ENCODE measurements at regions not wholly inside any gene's neighbourhood (a gene's known extent, or its start where the extent isn't known, plus 50 kb on each side); places are given as distances from the start of the nearest gene placed in this dataset.

DNA sequence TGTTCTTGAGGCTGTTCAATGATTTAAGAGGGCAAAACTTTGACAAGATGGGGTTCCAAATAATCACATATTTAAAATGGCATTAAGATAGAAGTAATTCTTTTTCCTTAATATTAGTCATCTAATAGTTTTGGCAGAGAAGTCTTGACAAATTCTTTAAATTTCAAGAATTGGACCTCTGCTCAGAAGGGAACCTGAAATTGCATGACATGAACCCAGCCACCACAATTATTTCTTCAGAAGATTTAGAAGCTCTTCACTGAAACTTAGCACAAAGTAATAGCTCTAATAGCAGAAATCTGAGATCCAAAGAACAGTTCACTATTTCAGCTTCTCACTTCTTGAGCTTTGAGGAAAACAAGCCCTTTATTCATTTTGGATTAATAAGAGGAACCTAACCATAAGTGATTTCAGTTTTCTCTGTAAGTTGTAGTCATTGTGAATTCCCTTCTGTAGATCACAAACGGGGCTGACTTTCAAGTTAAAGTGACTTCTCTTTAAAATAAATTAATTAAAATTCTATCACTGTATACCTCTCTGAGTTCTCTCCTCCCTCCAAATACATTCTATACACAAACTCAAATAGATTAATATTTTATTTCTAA is 100.6 kb upstream of the ITGA4 start:
- intact Hi-C loops (cut with DNase I): no loop called here
- H3K27me3 ChIP-seq (ENCODE audit: control insufficient read depth in 1 of 2, insufficient read depth in 2 of 2, low read length in 1 of 2): no peaks in the 10 kb centered on the region
- WGBS, 2 donors: 68 to 79% methylated on average over 1 of the region's 1 CpG

DNA sequence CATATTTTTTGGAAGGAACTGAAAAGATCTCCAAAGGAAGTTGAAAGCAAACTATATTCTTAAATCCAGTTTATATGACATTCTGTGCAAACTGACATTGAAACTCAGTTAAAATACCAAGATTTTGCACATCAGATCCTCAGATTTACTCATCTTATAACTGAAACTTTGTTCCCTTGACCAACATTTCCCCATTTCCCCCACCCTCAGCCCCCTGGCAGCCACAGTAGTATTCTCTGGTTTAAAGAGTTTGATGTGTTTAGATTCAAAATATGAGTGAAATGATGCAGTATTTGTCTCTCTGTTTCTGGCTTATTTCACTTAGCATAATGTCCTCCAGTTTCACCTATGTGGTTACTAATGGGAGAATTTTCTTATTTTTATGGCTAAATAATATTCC is 99.2 kb upstream of the ITGA4 start:
- Histone ChIP-seq H3K27me3 (ENCODE audit: control insufficient read depth in 1 of 2, insufficient read depth in 2 of 2, low read length in 1 of 2) (no peaks in the 10 kb centered on the region), H3K27ac (ENCODE audit: low read depth in 1 of 2, low read length in 2 of 2) (no peak overlapping the region), H3K4me3 (ENCODE audit: low read length in 2 of 2) (no peak overlapping the region), H3K9me3 (ENCODE audit: control insufficient read depth, low read length) (no peaks in the 10 kb centered on the region), H3K36me3 (ENCODE audit: control insufficient read depth in 1 of 2, insufficient read depth in 2 of 2, low read length in 1 of 2) (no peaks in the 10 kb centered on the region), H3K4me1 (ENCODE audit: control insufficient read depth in 1 of 2, insufficient read depth in 2 of 2, low read length in 2 of 2) (no peaks in the 10 kb centered on the region)
- intact Hi-C loops (cut with DNase I): no loop called here
- DNase-seq (no peak), ATAC-seq (ENCODE audit: low FRiP score) (no peak)

More for the DNA sequence above, 100.6 kb upstream of the ITGA4 start:
- no peak for ATAC-seq (ENCODE audit: low FRiP score)
- Histone ChIP-seq H3K27ac (ENCODE audit: low read depth in 1 of 2, low read length in 2 of 2) (no peak overlapping the region), H3K4me3 (ENCODE audit: low read length in 2 of 2) (no peak overlapping the region), H3K4me1 (ENCODE audit: control insufficient read depth in 1 of 2, insufficient read depth in 2 of 2, low read length in 2 of 2) (no peaks in the 10 kb centered on the region), H3K9me3 (ENCODE audit: control insufficient read depth, low read length) (no peaks in the 10 kb centered on the region), H3K36me3 (ENCODE audit: control insufficient read depth in 1 of 2, insufficient read depth in 2 of 2, low read length in 1 of 2) (no peaks in the 10 kb centered on the region)
- no peak for DNase-seq

DNA sequence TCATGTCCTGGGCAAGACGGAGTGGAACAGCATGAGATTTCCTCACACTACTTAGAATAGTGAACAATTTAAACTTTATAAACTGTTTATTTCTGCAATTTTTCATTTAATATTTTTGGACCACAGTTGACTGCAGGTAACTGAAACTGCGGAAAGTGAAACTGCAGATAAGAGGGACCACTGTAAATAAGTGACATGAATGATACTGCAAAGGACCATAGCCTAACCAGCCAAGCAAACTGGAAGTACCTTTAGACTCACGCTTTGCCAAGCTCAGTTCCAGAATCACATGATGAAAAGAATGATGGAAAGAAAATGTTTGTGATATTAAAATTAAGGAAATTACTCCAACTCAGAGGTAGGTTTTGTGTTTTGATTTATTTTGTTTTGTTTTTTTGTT is 94.6 kb upstream of the ITGA4 start:
- Histone ChIP-seq H3K9me3 (ENCODE audit: control insufficient read depth, low read length) (no peaks in the 10 kb centered on the region), H3K27ac (ENCODE audit: low read depth in 1 of 2, low read length in 2 of 2) (no peak overlapping the region), H3K4me1 (ENCODE audit: control insufficient read depth in 1 of 2, insufficient read depth in 2 of 2, low read length in 2 of 2) (no peaks in the 10 kb centered on the region), H3K4me3 (ENCODE audit: low read length in 2 of 2) (no peak overlapping the region), H3K36me3 (ENCODE audit: control insufficient read depth in 1 of 2, insufficient read depth in 2 of 2, low read length in 1 of 2) (no peaks in the 10 kb centered on the region), H3K27me3 (ENCODE audit: control insufficient read depth in 1 of 2, insufficient read depth in 2 of 2, low read length in 1 of 2) (no peaks in the 10 kb centered on the region)
- ATAC-seq (ENCODE audit: low FRiP score) (no peak), DNase-seq (no peak)
- WGBS, 2 donors: 80 to 87% methylated on average over 3 of the region's 3 CpGs
- intact Hi-C loops (cut with DNase I): no loop called here

DNA sequence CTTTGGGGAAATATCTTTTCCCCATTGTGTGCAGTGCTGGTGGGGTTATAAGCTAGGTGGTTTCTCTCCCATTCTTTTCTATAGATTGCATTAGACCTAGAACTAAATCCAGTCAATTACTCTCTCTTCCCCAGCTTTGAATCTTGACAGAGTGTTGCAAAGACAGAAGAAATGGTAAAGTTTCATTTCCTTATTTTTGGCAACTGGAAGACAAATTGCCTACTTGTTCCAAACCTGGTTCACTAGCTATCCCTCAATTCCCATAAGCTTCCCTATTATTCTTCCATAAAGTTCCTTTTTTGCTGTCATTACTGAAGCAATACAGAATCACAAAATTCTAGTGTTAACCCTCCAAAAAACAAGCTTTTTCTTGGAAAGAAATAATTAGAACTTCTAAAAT is 94.0 kb upstream of the ITGA4 start:
- DNase-seq (no peak), ATAC-seq (ENCODE audit: low FRiP score) (no peak)
- H3K9me3 ChIP-seq (ENCODE audit: control insufficient read depth, low read length): no peaks in the 10 kb centered on the region
- intact Hi-C loops (cut with DNase I): no loop called here
- no peak overlapping the region for H3K27ac ChIP-seq (ENCODE audit: low read depth in 1 of 2, low read length in 2 of 2)
- no peak overlapping the region for H3K4me3 ChIP-seq (ENCODE audit: low read length in 2 of 2)
- no peaks in the 10 kb centered on the region for H3K27me3 ChIP-seq (ENCODE audit: control insufficient read depth in 1 of 2, insufficient read depth in 2 of 2, low read length in 1 of 2)
- no peaks in the 10 kb centered on the region for H3K4me1 ChIP-seq (ENCODE audit: control insufficient read depth in 1 of 2, insufficient read depth in 2 of 2, low read length in 2 of 2)
- H3K36me3 ChIP-seq (ENCODE audit: control insufficient read depth in 1 of 2, insufficient read depth in 2 of 2, low read length in 1 of 2): no peaks in the 10 kb centered on the region

DNA sequence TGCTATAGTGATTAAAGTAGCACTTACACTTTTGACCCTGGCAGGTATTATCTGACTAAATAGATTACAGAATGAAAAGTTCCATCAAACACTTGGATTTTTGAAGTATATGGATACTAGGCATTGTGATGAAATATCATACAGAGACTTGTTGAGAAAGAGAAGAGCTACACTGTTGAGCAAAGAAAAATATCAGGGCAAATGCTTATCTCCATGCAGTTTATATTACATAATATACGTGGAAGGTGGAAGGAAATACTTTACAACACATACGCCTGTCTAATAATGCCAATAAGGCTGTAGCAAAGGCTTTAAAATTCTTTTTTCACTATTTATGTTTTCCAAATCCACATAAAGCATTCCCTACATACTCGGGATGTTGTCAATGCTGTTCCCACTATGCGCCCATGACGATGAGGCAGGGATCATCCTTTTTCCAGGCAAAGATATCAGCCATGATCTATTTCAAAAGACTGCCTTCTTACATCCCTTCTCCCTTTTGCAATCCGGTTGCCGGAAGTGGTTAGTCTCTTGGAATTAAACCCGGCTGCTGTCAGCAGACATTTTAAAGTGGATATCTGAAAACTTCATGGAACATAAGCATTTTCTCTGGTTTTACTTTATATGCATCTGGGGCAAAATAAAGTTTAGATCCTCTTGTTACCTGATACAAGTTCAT is 92.6 kb upstream of the ITGA4 start:
- Histone ChIP-seq H3K36me3 (ENCODE audit: control insufficient read depth in 1 of 2, insufficient read depth in 2 of 2, low read length in 1 of 2) (no peaks in the 10 kb centered on the region), H3K4me3 (ENCODE audit: low read length in 2 of 2) (no peak overlapping the region), H3K9me3 (ENCODE audit: control insufficient read depth, low read length) (no peaks in the 10 kb centered on the region), H3K27me3 (ENCODE audit: control insufficient read depth in 1 of 2, insufficient read depth in 2 of 2, low read length in 1 of 2) (no peaks in the 10 kb centered on the region), H3K27ac (ENCODE audit: low read depth in 1 of 2, low read length in 2 of 2) (no peak overlapping the region), H3K4me1 (ENCODE audit: control insufficient read depth in 1 of 2, insufficient read depth in 2 of 2, low read length in 2 of 2) (no peaks in the 10 kb centered on the region)
- ATAC-seq (ENCODE audit: low FRiP score) (no peak), DNase-seq (no peak)
- intact Hi-C loops (cut with DNase I): no loop called here
- WGBS, 2 donors: 55 to 59% methylated on average over 8 of the region's 8 CpGs

DNA sequence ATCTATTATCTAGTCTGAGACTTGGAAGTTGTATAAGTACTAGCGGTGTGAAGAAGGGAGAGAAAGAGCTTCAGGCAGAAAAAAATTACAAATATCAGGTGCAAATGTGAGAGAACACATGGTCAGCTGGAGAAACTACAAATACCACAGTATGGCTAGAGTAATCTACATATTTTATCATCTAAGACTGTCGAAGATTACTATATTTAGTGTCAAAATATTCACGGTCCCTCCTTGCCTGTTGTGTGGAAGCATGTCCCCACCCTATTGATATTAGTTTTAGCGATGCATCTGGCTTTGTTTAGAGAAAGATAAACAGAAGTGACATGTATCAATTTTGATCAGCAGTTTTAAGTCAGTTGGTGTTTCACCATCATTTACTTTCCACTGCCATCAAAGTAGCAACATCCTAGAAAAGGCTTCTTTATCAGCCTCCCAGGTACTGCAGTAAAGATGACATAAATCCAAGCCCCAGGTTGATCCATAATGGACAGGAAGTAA is 90.5 kb upstream of the ITGA4 start:
- Histone ChIP-seq H3K27me3 (ENCODE audit: control insufficient read depth in 1 of 2, insufficient read depth in 2 of 2, low read length in 1 of 2) (no peaks in the 10 kb centered on the region), H3K27ac (ENCODE audit: low read depth in 1 of 2, low read length in 2 of 2) (no peak overlapping the region), H3K36me3 (ENCODE audit: control insufficient read depth in 1 of 2, insufficient read depth in 2 of 2, low read length in 1 of 2) (no peaks in the 10 kb centered on the region), H3K4me3 (ENCODE audit: low read length in 2 of 2) (no peak overlapping the region), H3K9me3 (ENCODE audit: control insufficient read depth, low read length) (no peaks in the 10 kb centered on the region), H3K4me1 (ENCODE audit: control insufficient read depth in 1 of 2, insufficient read depth in 2 of 2, low read length in 2 of 2) (no peaks in the 10 kb centered on the region)
- ATAC-seq (ENCODE audit: low FRiP score): no peak
- intact Hi-C loops (cut with DNase I): no loop called here
- WGBS, 2 donors: 66 to 70% methylated on average over 4 of the region's 4 CpGs
- no peak for DNase-seq

DNA sequence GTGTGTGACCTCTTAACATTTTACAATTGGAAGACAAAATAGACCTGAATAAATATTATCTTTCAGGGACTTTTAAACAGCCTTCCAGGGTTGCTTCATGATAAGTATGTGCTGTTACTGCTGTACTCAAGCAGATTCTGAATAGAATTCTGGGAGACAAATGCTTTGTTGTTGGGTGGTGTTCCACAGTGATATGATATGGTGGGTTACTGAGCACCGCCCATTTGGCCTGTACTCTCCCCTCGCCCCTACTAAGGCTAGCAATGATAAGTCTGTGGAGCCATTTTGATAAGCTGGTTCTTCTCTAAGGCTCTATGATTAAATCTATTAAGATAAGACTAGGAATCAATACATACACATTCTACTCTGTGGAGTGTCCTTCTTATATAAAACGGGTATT is 89.8 kb upstream of the ITGA4 start:
- Histone ChIP-seq H3K36me3 (ENCODE audit: control insufficient read depth in 1 of 2, insufficient read depth in 2 of 2, low read length in 1 of 2) (no peaks in the 10 kb centered on the region), H3K4me3 (ENCODE audit: low read length in 2 of 2) (no peak overlapping the region), H3K4me1 (ENCODE audit: control insufficient read depth in 1 of 2, insufficient read depth in 2 of 2, low read length in 2 of 2) (peaks cover 0 to under 1% of the 10 kb centered on the region in 2 donors), H3K27ac (ENCODE audit: low read depth in 1 of 2, low read length in 2 of 2) (no peak overlapping the region), H3K27me3 (ENCODE audit: control insufficient read depth in 1 of 2, insufficient read depth in 2 of 2, low read length in 1 of 2) (no peaks in the 10 kb centered on the region), H3K9me3 (ENCODE audit: control insufficient read depth, low read length) (no peaks in the 10 kb centered on the region)
- no peak for DNase-seq
- WGBS, 2 donors: 88 to 90% methylated on average over 3 of the region's 3 CpGs
- ATAC-seq (ENCODE audit: low FRiP score): no peak
- intact Hi-C loops (cut with DNase I): no loop called here

DNA sequence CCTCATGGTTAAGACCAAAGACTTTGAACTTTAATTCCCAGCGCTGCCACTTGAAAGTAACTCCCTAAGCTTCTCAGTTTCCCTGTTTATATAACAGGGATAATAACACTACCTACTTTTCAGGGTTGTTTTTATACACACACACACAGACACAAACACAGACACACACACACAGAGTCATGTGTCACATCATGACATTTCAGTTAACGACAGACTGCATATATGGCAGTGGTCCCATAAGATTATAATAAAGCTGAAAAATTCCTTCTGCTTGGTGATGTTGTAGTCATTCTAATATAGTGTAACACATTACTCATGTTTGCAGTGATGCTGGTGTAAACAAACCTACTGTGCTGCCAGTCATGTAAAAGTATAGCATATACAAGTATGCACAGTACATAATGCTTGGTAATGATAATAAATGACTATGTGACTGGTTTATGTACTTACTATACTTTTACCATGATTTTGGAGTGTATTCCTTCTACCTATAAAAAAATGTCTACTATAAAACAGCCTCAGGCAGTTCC is 89.2 kb upstream of the ITGA4 start:
- Histone ChIP-seq H3K4me3 (ENCODE audit: low read length in 2 of 2) (no peak overlapping the region), H3K4me1 (ENCODE audit: control insufficient read depth in 1 of 2, insufficient read depth in 2 of 2, low read length in 2 of 2) (peaks cover 0 to 5% of the 10 kb centered on the region in 2 donors), H3K27ac (ENCODE audit: low read depth in 1 of 2, low read length in 2 of 2) (no peak overlapping the region), H3K36me3 (ENCODE audit: control insufficient read depth in 1 of 2, insufficient read depth in 2 of 2, low read length in 1 of 2) (no peaks in the 10 kb centered on the region), H3K27me3 (ENCODE audit: control insufficient read depth in 1 of 2, insufficient read depth in 2 of 2, low read length in 1 of 2) (no peaks in the 10 kb centered on the region), H3K9me3 (ENCODE audit: control insufficient read depth, low read length) (no peaks in the 10 kb centered on the region)
- ATAC-seq (ENCODE audit: low FRiP score) (no peak), DNase-seq (no peak)
- WGBS, 2 donors: 72% methylated on average over 2 of the region's 2 CpGs
- intact Hi-C loops (cut with DNase I): no loop called here

DNA sequence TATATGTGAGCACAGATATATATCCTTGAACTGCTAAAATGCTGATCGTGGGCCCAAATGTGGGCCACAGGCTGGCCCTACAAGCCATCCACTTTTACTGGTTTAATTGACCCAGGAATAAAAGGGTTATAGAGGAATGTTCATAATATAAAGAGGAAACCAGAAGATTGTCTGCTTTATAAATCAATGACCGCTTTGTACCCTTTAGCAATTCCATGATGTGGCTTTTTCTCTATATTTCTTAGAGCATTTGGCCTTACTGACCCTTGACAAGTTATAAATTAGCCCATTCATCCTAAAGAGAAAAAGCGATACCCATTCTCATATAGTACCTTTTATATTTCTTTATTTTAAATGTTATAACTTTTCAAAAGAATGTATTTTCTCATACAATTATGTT is 87.1 kb upstream of the ITGA4 start:
- 79 to 97% methylated on average over 3 of the region's 3 CpGs for WGBS, 2 donors
- no peaks in the 10 kb centered on the region for H3K36me3 ChIP-seq (ENCODE audit: control insufficient read depth in 1 of 2, insufficient read depth in 2 of 2, low read length in 1 of 2)
- no peak for DNase-seq
- no peaks in the 10 kb centered on the region for H3K27me3 ChIP-seq (ENCODE audit: control insufficient read depth in 1 of 2, insufficient read depth in 2 of 2, low read length in 1 of 2)
- H3K4me1 ChIP-seq (ENCODE audit: control insufficient read depth in 1 of 2, insufficient read depth in 2 of 2, low read length in 2 of 2): peaks cover 0 to 5% of the 10 kb centered on the region in 2 donors
- H3K4me3 ChIP-seq (ENCODE audit: low read length in 2 of 2): no peak overlapping the region
- H3K9me3 ChIP-seq (ENCODE audit: control insufficient read depth, low read length): no peaks in the 10 kb centered on the region
- intact Hi-C loops (cut with DNase I): no loop called here
- no peak for ATAC-seq (ENCODE audit: low FRiP score)
- H3K27ac ChIP-seq (ENCODE audit: low read depth in 1 of 2, low read length in 2 of 2): no peak overlapping the region
